ENCODE measurements at regions not wholly inside any gene's neighbourhood (a gene's known extent, or its start where the extent isn't known, plus 50 kb on each side); places are given as distances from the start of the nearest gene placed in this dataset.
"Not testable (repeated sequence)": the region's sequence is repeated elsewhere in the genome, so short reads cannot be mapped to it uniquely, and the experiment has no call there.

- not testable (repeated sequence) for TF ChIP-seq CTCF (IDR thresholded peaks at IDR 0.05; ENCODE audit: low read depth, low read length, missing input control); RAD21 (IDR thresholded peaks at IDR 0.05); HNF4A (conservative IDR thresholded peaks at IDR 0.05); MAX (IDR thresholded peaks at IDR 0.05); GABPA (IDR thresholded peaks at IDR 0.05 in 1 of 2, conservative IDR thresholded peaks at IDR 0.05 in 1 of 2)
- TF ChIP-seq, protein P1, sequence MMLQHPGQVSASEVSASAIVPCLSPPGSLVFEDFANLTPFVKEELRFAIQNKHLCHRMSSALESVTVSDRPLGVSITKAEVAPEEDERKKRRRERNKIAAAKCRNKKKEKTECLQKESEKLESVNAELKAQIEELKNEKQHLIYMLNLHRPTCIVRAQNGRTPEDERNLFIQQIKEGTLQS (IDR thresholded peaks at IDR 0.05), result not testable (repeated sequence)
Observed at GRCh38 chr6:27830600-27831433, 81.4 kb downstream of the OR2B2 start.
